H9 (cell line): ENCODE measurements at regions not wholly inside any gene's neighbourhood (a gene's known extent, or its start where the extent isn't known, plus 50 kb on each side); places are given as distances from the start of the nearest gene placed in this dataset.

Experiments
- DNase-seq: peaks from one replicate; pipeline ENCODE4 v3.0.0-alpha.2; 2017
- H2AFZ ChIP-seq: one replicate; pipeline ENCODE4 v1.6.1; 2013; ENCODE audit warnings: mild to moderate bottlenecking, low read length, control low read depth, moderate library complexity
- H2AK5ac ChIP-seq: 2 replicates; pipeline ENCODE4 v1.6.1; 2013; ENCODE audit warnings: low read length, control low read depth, mixed read lengths; ENCODE audit not compliant: insufficient read length
- H2BK120ac ChIP-seq: one replicate; pipeline ENCODE4 v1.6.1; 2013; ENCODE audit warnings: low read depth, mild to moderate bottlenecking, low read length, control low read depth, inconsistent platforms; ENCODE audit not compliant: poor library complexity, severe bottlenecking
- H2BK12ac ChIP-seq: 2 replicates; pipeline ENCODE4 v1.6.1; 2013; ENCODE audit warnings: low read length, control low read depth, mixed read lengths, low read depth; ENCODE audit not compliant: insufficient read length
- H2BK15ac ChIP-seq: 2 replicates; pipeline ENCODE4 v1.6.1; 2013; ENCODE audit warnings: low read depth, low read length, control low read depth
- H2BK20ac ChIP-seq: one replicate; pipeline ENCODE4 v1.6.1; 2013; ENCODE audit warnings: low read depth, mild to moderate bottlenecking, low read length, control low read depth, inconsistent platforms; ENCODE audit not compliant: poor library complexity, severe bottlenecking
- H2BK5ac ChIP-seq: 2 replicates; pipeline ENCODE4 v1.6.1; 2013; ENCODE audit warnings: low read length, control low read depth, mixed read lengths; ENCODE audit not compliant: insufficient read length
- H3K14ac ChIP-seq: 2 replicates; pipeline ENCODE4 v1.6.1; 2013; ENCODE audit warnings: low read length, control low read depth; ENCODE audit not compliant: insufficient read depth
- H3K18ac ChIP-seq: 2 replicates; pipeline ENCODE4 v1.6.1; 2013; ENCODE audit warnings: low read depth, mild to moderate bottlenecking, mixed read lengths, low read length, control low read depth; ENCODE audit not compliant: insufficient read length
- H3K23ac ChIP-seq: 2 replicates; pipeline ENCODE4 v1.6.1; 2013; ENCODE audit warnings: low read length, control low read depth, mixed read lengths, low read depth; ENCODE audit not compliant: insufficient read length
- H3K23me2 ChIP-seq: 2 replicates; pipeline ENCODE4 v1.6.1; 2013; ENCODE audit warnings: low read depth, mild to moderate bottlenecking, mixed read lengths, low read length, control low read depth; ENCODE audit not compliant: insufficient read length, poor library complexity, severe bottlenecking
- H3K27ac ChIP-seq: 2 replicates; pipeline ENCODE4 v1.5.1; 2013; ENCODE audit warnings: low read length, control low read depth, mixed read lengths, low read depth; ENCODE audit not compliant: insufficient read length
- H3K27me3 ChIP-seq: 2 replicates; pipeline ENCODE4 v1.6.1; 2013; ENCODE audit warnings: low read length, control low read depth, inconsistent platforms; ENCODE audit not compliant: insufficient read depth
- H3K4ac ChIP-seq: 2 replicates; pipeline ENCODE4 v1.6.1; 2013; ENCODE audit warnings: low read depth, mild to moderate bottlenecking, control low read depth, inconsistent platforms, low read length, moderate library complexity
- H3K4me1 ChIP-seq: 2 replicates; pipeline ENCODE4 v1.6.1; 2013; ENCODE audit warnings: low read length, control low read depth, inconsistent platforms; ENCODE audit not compliant: insufficient read depth
- H3K4me2 ChIP-seq: 2 replicates; pipeline ENCODE4 v1.6.1; 2013; ENCODE audit warnings: low read length, control low read depth, mixed read lengths; ENCODE audit not compliant: insufficient read length, insufficient read depth
- H3K56ac ChIP-seq: 2 replicates; pipeline ENCODE4 v1.6.1; 2013; ENCODE audit warnings: low read depth, mild to moderate bottlenecking, mixed read lengths, low read length, control low read depth; ENCODE audit not compliant: insufficient read length
- H3K79me1 ChIP-seq: 2 replicates; pipeline ENCODE4 v1.6.1; 2013; ENCODE audit warnings: low read depth, mild to moderate bottlenecking, moderate library complexity, low read length, control low read depth, inconsistent platforms; ENCODE audit not compliant: insufficient read depth, poor library complexity, severe bottlenecking
- H3K79me2 ChIP-seq: 2 replicates; pipeline ENCODE4 v1.6.1; 2013; ENCODE audit warnings: low read length, control low read depth, inconsistent platforms; ENCODE audit not compliant: insufficient read depth
- H3K9ac ChIP-seq: 2 replicates; pipeline ENCODE4 v1.6.1; 2013; ENCODE audit warnings: low read length, control low read depth, mixed read lengths; ENCODE audit not compliant: insufficient read length; ENCODE audit errors: extremely low read depth
- H3K9me3 ChIP-seq: one replicate; pipeline ENCODE4 v1.6.1; 2013; ENCODE audit warnings: low read depth, low read length, inconsistent platforms; ENCODE audit not compliant: control insufficient read depth
- H3T11ph ChIP-seq: one replicate; pipeline ENCODE4 v1.6.1; 2013; ENCODE audit warnings: mild to moderate bottlenecking, low read length, control low read depth, inconsistent platforms
- H4K20me1 ChIP-seq: one replicate; pipeline ENCODE4 v1.6.1; 2013; ENCODE audit not compliant: control insufficient read depth, insufficient read length, insufficient read depth
- H4K5ac ChIP-seq: 2 replicates; pipeline ENCODE4 v1.6.1; 2013; ENCODE audit warnings: low read depth, mild to moderate bottlenecking, mixed read lengths, low read length, control low read depth; ENCODE audit not compliant: insufficient read length
- H4K8ac ChIP-seq: replicated peaks from 2 replicates; pipeline ENCODE4 v1.6.1; 2013; ENCODE audit warnings: low read length, control low read depth, mixed read lengths, low read depth; ENCODE audit not compliant: insufficient read length
- H4K91ac ChIP-seq: 2 replicates; pipeline ENCODE4 v1.6.1; 2013; ENCODE audit warnings: low read depth, mild to moderate bottlenecking, moderate library complexity, mixed read lengths, low read length, control low read depth; ENCODE audit not compliant: insufficient read length
- H3K27ac Mint-ChIP-seq, 3 experiments: 2 replicates in 2 of 3; 3 replicates in 1 of 3; pipeline ENCODE4 v1.8.0; 2020 to 2021; ENCODE audit warnings: mixed read lengths in 3 of 3, mild to moderate bottlenecking in 1 of 3, moderate library complexity in 1 of 3
- H3K27me3 Mint-ChIP-seq: 2 replicates; pipeline ENCODE4 v1.8.0; 2021; ENCODE audit warnings: low read depth, mild to moderate bottlenecking, moderate library complexity, mixed read lengths
- H3K36me3 Mint-ChIP-seq, 3 experiments: 2 replicates in 2 of 3; 3 replicates in 1 of 3; pipeline ENCODE4 v1.8.0; 2020 to 2021; ENCODE audit warnings: low read depth in 3 of 3, mixed read lengths in 3 of 3; ENCODE audit not compliant: insufficient read depth in 1 of 3
- H3K4me1 Mint-ChIP-seq, 2 experiments: 2 replicates each; pipeline ENCODE4 v1.8.0; 2020; ENCODE audit warnings: mixed read lengths in 2 of 2
- H3K4me3 Mint-ChIP-seq, 2 experiments: 2 replicates in 1 of 2; 3 replicates in 1 of 2; pipeline ENCODE4 v1.8.0; 2020 to 2021; ENCODE audit warnings: mild to moderate bottlenecking in 2 of 2, mixed read lengths in 2 of 2, moderate library complexity in 1 of 2
- H3K9me3 Mint-ChIP-seq, 2 experiments: 2 replicates in 1 of 2; 3 replicates in 1 of 2; pipeline ENCODE4 v1.8.0; 2020; ENCODE audit warnings: mild to moderate bottlenecking in 2 of 2, mixed read lengths in 2 of 2, moderate library complexity in 1 of 2
- CTCF ChIP-seq: fragments of 200-600 bp; sonication (generic); conservative IDR thresholded peaks from 3 replicates; pipeline ENCODE4 v1.8.0; 2021; ENCODE audit warnings: antibody characterized with exemption, mild to moderate bottlenecking
- WGBS: extraction: QIAGEN DNeasy Blood & Tissue Kit; methylation state at CpG from one replicate; pipeline ENCODE4 v1.1.7; 2013; ENCODE audit warnings: missing lambda C conversion rate, low lambda C conversion rate, mixed read lengths; ENCODE audit not compliant: insufficient read length; ENCODE audit errors: extremely low coverage; 5-methylcytosine and 5-hydroxymethylcytosine counted together

DNA sequence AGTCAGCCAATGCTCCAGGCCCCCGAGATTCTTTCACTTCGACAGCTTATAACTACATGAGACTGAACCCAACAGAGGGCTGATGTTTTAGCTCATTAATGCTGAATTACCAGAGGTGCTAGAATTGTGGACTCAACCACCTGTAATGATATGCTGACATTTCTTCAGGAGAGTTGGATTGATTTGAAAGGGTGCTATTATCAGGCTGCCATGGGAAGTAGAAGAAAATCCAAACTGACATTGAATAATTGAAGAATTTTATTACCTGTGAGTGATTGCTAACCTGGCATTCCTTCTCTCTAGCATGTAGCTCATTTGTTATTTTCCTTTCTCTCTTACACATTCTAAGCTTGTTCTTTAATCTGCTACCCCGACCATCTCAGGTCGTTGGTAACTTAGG is 488.8 kb downstream of the PID1 start:
- Histone ChIP-seq H2BK20ac (no peak overlapping the region), H3K27ac (no peak overlapping the region), H3K9ac (no peak overlapping the region), H4K20me1 (no peaks in the 10 kb centered on the region), H3K9me3 (no peaks in the 10 kb centered on the region), H2BK15ac (no peak overlapping the region), H3K18ac (no peak overlapping the region), H2BK120ac (no peak overlapping the region), H3K79me1 (no peaks in the 10 kb centered on the region), H3K23me2 (no peaks in the 10 kb centered on the region), H4K91ac (no peak overlapping the region), H3K4ac (no peak overlapping the region), H3K27me3 (no peaks in the 10 kb centered on the region), H2AK5ac (no peak overlapping the region), H3K56ac (no peak overlapping the region), H3K79me2 (no peaks in the 10 kb centered on the region), H4K8ac (no peak overlapping the region), H4K5ac (no peak overlapping the region), H2AFZ (no peak overlapping the region), H3K4me2 (no peak overlapping the region), H2BK5ac (no peak overlapping the region), H3K14ac (no peak overlapping the region), H2BK12ac (no peak overlapping the region), H3K23ac (no peak overlapping the region), H3T11ph (no peak overlapping the region), H3K4me1 (no peaks in the 10 kb centered on the region)
- no peaks in the 10 kb centered on the region for H3K4me1 Mint-ChIP-seq
- H3K36me3 Mint-ChIP-seq: no peaks in the 10 kb centered on the region; a peak in 1 of 7 replicates
- TF ChIP-seq CTCF: no peak
- no peak overlapping the region for H3K4me3 Mint-ChIP-seq
- no peak overlapping the region for H3K27ac Mint-ChIP-seq
- DNase-seq: no peak
- H3K9me3 Mint-ChIP-seq: peaks cover 0 to 2% of the 10 kb centered on the region in 2 experiments; a peak in 3 of 5 replicates
- H3K27me3 Mint-ChIP-seq: no peaks in the 10 kb centered on the region; the same call in 1 of the 2 replicates
- no CpG with 5 or more reads among the region's 4 CpGs for WGBS
